IMR-90 (cell line): ENCODE measurements at regions not wholly inside any gene's neighbourhood (a gene's known extent, or its start where the extent isn't known, plus 50 kb on each side); places are given as distances from the start of the nearest gene placed in this dataset.

Experiments
- ATAC-seq: fragments of 200-7000 bp; cut with Tn5 transposase; 2 replicates; pipeline ENCODE4 v1.9.1; 2020; ENCODE audit warnings: low read depth, mild to moderate bottlenecking, moderate library complexity
- BruUV-seq: library from RNA; stranded (reverse); fragments of 400-500 nt; replicated peaks from 2 replicates; lab custom pipeline; 2021; lab: Mats Ljungman, UMichigan
- CTCF ChIA-PET: fragments of 300-600 bp; formaldehyde crosslinking; extraction: SDS; loops from one replicate; lab custom pipeline; 2021; ENCODE audit warnings: antibody characterized with exemption; lab: Yijun Ruan, JAX
- POLR2A ChIA-PET: fragments of 300-600 bp; sonication (Branson Sonifier 250); formaldehyde crosslinking; loops from one replicate; lab custom pipeline; 2022; ENCODE audit warnings: antibody characterized with exemption; ENCODE audit not compliant: unreplicated experiment; lab: Charles Lee
- DNase-seq: peaks from one replicate; pipeline ENCODE4 v3.0.0; 2013
- H2AFZ ChIP-seq: replicated peaks from 2 replicates; pipeline ENCODE3; 2013; ENCODE audit warnings: low read length, mild to moderate bottlenecking; ENCODE audit not compliant: poor library complexity
- H2AK5ac ChIP-seq: 2 replicates; pipeline ENCODE4 v1.6.1; 2013; ENCODE audit warnings: low read depth, low read length, inconsistent platforms
- H2AK9ac ChIP-seq: replicated peaks from 2 replicates; pipeline ENCODE3; 2013; ENCODE audit warnings: mild to moderate bottlenecking, low read depth, low read length, moderate library complexity; ENCODE audit not compliant: poor library complexity
- H2BK120ac ChIP-seq: 2 replicates; pipeline ENCODE4 v1.6.1; 2013; ENCODE audit warnings: low read depth, low read length, inconsistent platforms
- H2BK15ac ChIP-seq: 3 replicates; pipeline ENCODE4 v1.6.1; 2013; ENCODE audit warnings: low read depth, low read length, inconsistent platforms
- H2BK20ac ChIP-seq: 2 replicates; pipeline ENCODE4 v1.6.1; 2013; ENCODE audit warnings: low read depth, mild to moderate bottlenecking, inconsistent platforms, low read length, moderate library complexity
- H2BK5ac ChIP-seq: 2 replicates; pipeline ENCODE4 v1.6.1; 2013; ENCODE audit warnings: mild to moderate bottlenecking, low read depth, low read length, inconsistent platforms; ENCODE audit not compliant: poor library complexity, severe bottlenecking
- H3K14ac ChIP-seq: replicated peaks from 2 replicates; pipeline ENCODE4 v1.6.1; 2013; ENCODE audit warnings: low read depth, low read length, inconsistent platforms
- H3K18ac ChIP-seq: 2 replicates; pipeline ENCODE4 v1.6.1; 2013; ENCODE audit warnings: low read depth, low read length, control low read depth
- H3K23ac ChIP-seq: 2 replicates; pipeline ENCODE4 v1.6.1; 2013; ENCODE audit warnings: low read depth, low read length, inconsistent platforms
- H3K27ac ChIP-seq: 2 replicates; pipeline ENCODE4 v1.5.1; 2013; ENCODE audit warnings: mild to moderate bottlenecking, control low read depth, low read length; ENCODE audit not compliant: insufficient read depth
- H3K27me3 ChIP-seq: 2 replicates; pipeline ENCODE4 v1.6.1; 2013; ENCODE audit warnings: low read length; ENCODE audit not compliant: control insufficient read depth, insufficient read depth
- H3K36me3 ChIP-seq: 2 replicates; pipeline ENCODE4 v1.6.1; 2013; ENCODE audit warnings: low read length, mixed read lengths; ENCODE audit not compliant: control insufficient read depth, insufficient read depth
- H3K4ac ChIP-seq: 2 replicates; pipeline ENCODE4 v1.6.1; 2013; ENCODE audit warnings: low read depth, low read length, inconsistent platforms
- H3K4me1 ChIP-seq: 2 replicates; pipeline ENCODE4 v1.6.1; 2013; ENCODE audit warnings: low read length, mixed read lengths; ENCODE audit not compliant: control insufficient read depth, insufficient read depth
- H3K4me2 ChIP-seq: 2 replicates; pipeline ENCODE4 v1.6.1; 2013; ENCODE audit warnings: low read depth, mild to moderate bottlenecking, control low read depth, low read length, moderate library complexity
- H3K4me3 ChIP-seq: 2 replicates; pipeline ENCODE4 v1.5.1; 2013; ENCODE audit warnings: low read depth, mild to moderate bottlenecking, control low read depth, low read length, moderate library complexity; ENCODE audit not compliant: insufficient read depth
- H3K56ac ChIP-seq: 2 replicates; pipeline ENCODE4 v1.6.1; 2013; ENCODE audit warnings: low read length, inconsistent platforms; ENCODE audit not compliant: insufficient read depth; ENCODE audit errors: extremely low read depth
- H3K79me1 ChIP-seq, 2 experiments: 2 replicates each; pipeline ENCODE4 v1.6.1; 2013; ENCODE audit warnings: low read length in 2 of 2, inconsistent platforms in 1 of 2, low read depth in 1 of 2
- H3K9ac ChIP-seq: 2 replicates; pipeline ENCODE4 v1.6.1; 2013; ENCODE audit warnings: low read depth, low read length, control low read depth
- H3K9me1 ChIP-seq: 2 replicates; pipeline ENCODE4 v1.6.1; 2013; ENCODE audit warnings: low read length, inconsistent platforms; ENCODE audit not compliant: insufficient read depth
- H3K9me3 ChIP-seq: 2 replicates; pipeline ENCODE4 v1.6.1; 2013; ENCODE audit warnings: low read length; ENCODE audit not compliant: control insufficient read depth, insufficient read depth
- H4K20me1 ChIP-seq: 2 replicates; pipeline ENCODE4 v1.6.1; 2013; ENCODE audit warnings: low read length, inconsistent platforms; ENCODE audit not compliant: insufficient read depth
- H4K5ac ChIP-seq: 2 replicates; pipeline ENCODE4 v1.6.1; 2013; ENCODE audit warnings: mild to moderate bottlenecking, low read depth, low read length, control low read depth
- H4K8ac ChIP-seq, 2 experiments: 2 replicates each; pipeline ENCODE4 v1.6.1; 2013; ENCODE audit warnings: low read depth in 2 of 2, low read length in 2 of 2, control low read depth in 1 of 2, inconsistent platforms in 1 of 2
- H4K91ac ChIP-seq: 2 replicates; pipeline ENCODE4 v1.6.1; 2013; ENCODE audit warnings: low read depth, low read length, inconsistent platforms; ENCODE audit not compliant: insufficient read depth
- BHLHE40 ChIP-seq: fragments of 150-350 bp; IDR thresholded peaks from 2 replicates; pipeline ENCODE4 v1.6.1; 2016; ENCODE audit warnings: mild to moderate bottlenecking, low read depth, low read length
- CEBPB ChIP-seq: IDR thresholded peaks from 2 replicates; pipeline ENCODE4 v1.6.1; 2012; ENCODE audit warnings: low read depth, low read length, improper control_type of control experiment
- CHD1 ChIP-seq: IDR thresholded peaks from 2 replicates; pipeline ENCODE4 v1.6.1; 2012; ENCODE audit warnings: low read depth, low read length, improper control_type of control experiment
- FOS ChIP-seq: fragments of 150-350 bp; IDR thresholded peaks from 2 replicates; pipeline ENCODE4 v1.6.1; 2016; ENCODE audit warnings: low read depth, low read length
- MAFK ChIP-seq: IDR thresholded peaks from 2 replicates; pipeline ENCODE4 v1.6.1; 2012; ENCODE audit warnings: low read depth, low read length, improper control_type of control experiment
- MAZ ChIP-seq: IDR thresholded peaks from 2 replicates; pipeline ENCODE4 v1.6.1; 2012; ENCODE audit warnings: low read depth, mild to moderate bottlenecking, low read length, improper control_type of control experiment, moderate library complexity, borderline replicate concordance
- MXI1 ChIP-seq: IDR thresholded peaks from 2 replicates; pipeline ENCODE4 v1.6.1; 2012; ENCODE audit warnings: low read depth, mild to moderate bottlenecking, low read length, moderate library complexity, borderline replicate concordance
- NFE2L2 ChIP-seq: fragments of 150-350 bp; IDR thresholded peaks from 2 replicates; pipeline ENCODE4 v1.6.1; 2016; ENCODE audit warnings: low read depth, mild to moderate bottlenecking, low read length
- POLR2A ChIP-seq: IDR thresholded peaks from 2 replicates; pipeline ENCODE4 v1.6.1; 2012; ENCODE audit warnings: mild to moderate bottlenecking, low read depth, low read length
- RAD21 ChIP-seq: IDR thresholded peaks from 2 replicates; pipeline ENCODE4 v1.6.1; 2012; ENCODE audit warnings: low read length, improper control_type of control experiment
- RCOR1 ChIP-seq: IDR thresholded peaks from 2 replicates; pipeline ENCODE4 v1.6.1; 2012; ENCODE audit warnings: mild to moderate bottlenecking, low read length, improper control_type of control experiment; ENCODE audit not compliant: insufficient replicate concordance
- RFX5 ChIP-seq: IDR thresholded peaks from 2 replicates; pipeline ENCODE4 v1.8.0; 2012; ENCODE audit warnings: low read depth, mild to moderate bottlenecking, low read length, moderate library complexity
- SMC3 ChIP-seq: fragments of 150-350 bp; IDR thresholded peaks from 2 replicates; pipeline ENCODE4 v1.6.1; 2016; ENCODE audit warnings: low read depth, mild to moderate bottlenecking, antibody characterized with exemption, low read length, moderate library complexity
- WGBS, 2 experiments: methylation state at CpG; one replicate each; pipeline versions ENCODE4 v1.1.5 to v1.1.7; 2013; ENCODE audit warnings: missing lambda C conversion rate in 2 of 2; ENCODE audit not compliant: insufficient read length in 1 of 2; ENCODE audit errors: extremely low coverage in 2 of 2; 5-methylcytosine and 5-hydroxymethylcytosine counted together
- dilution Hi-C: fragments of 300-500 bp; cut with HindIII; formaldehyde crosslinking; loops from one replicate; pipeline ENCODE4 v1.14.3; 2018; ENCODE audit warnings: low sequenced_read_pairs; ENCODE audit not compliant: unreplicated experiment
- in situ Hi-C: fragments of 300-500 bp; cut with MboI; formaldehyde crosslinking; loops from 3 replicates; pipeline ENCODE4 v1.14.3; 2019; ENCODE audit warnings: low sequenced_read_pairs, inconsistent platforms, mixed read lengths
- intact Hi-C: fragments of 100-400 bp; cut with micrococcal nuclease; formaldehyde crosslinking; loops from 2 replicates; pipeline ENCODE4 v1.10.0; 2022
- TF ChIP-seq, protein P1 (sequence below): fragments of 150-350 bp; IDR thresholded peaks from 2 replicates; pipeline ENCODE4 v1.6.1; 2017; ENCODE audit warnings: mild to moderate bottlenecking, antibody characterized with exemption, low read length, low read depth
- TF ChIP-seq, protein P2 (sequence below): fragments of 150-350 bp; IDR thresholded peaks from 2 replicates; pipeline ENCODE4 v1.6.1; 2016; ENCODE audit warnings: low read depth, mild to moderate bottlenecking, low read length, moderate library complexity, borderline replicate concordance
- TF ChIP-seq, protein P3 (sequence below): conservative IDR thresholded peaks from 2 replicates; pipeline ENCODE4 v1.5.1; 2012; ENCODE audit warnings: mild to moderate bottlenecking, low read depth, low read length, improper control_type of control experiment

DNA sequence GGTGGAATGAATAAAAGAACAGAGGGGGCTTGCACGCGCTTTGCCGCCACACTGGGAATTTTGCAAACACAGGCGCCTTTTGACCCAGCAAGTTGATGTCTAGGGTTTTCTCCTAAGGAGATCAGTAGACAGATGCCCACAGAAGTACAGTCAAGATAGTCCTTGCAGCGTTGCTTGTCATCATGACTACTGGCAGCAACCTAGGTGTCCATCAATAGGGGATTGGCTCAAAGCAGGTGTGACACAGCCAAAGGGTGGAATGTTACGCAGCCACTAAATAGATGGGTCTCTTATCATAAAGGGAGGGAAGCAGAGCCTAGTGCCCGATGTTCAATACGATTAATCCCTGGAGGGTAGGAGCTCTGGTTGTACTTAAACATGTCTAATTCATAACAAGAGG is 63.8 kb upstream of the GGTA1 start:
- Histone ChIP-seq H2AFZ (no peak overlapping the region), H3K4me1 (peaks cover 27% of the 10 kb centered on the region), H4K5ac (no peak overlapping the region), H3K18ac (no peak overlapping the region), H2BK120ac (no peak overlapping the region), H4K20me1 (no peaks in the 10 kb centered on the region; the same call in 1 of the 2 replicates), H3K79me1 (peaks cover 0 to 10% of the 10 kb centered on the region in 2 experiments; a peak in 2 of 4 replicates), H3K23ac (no peak overlapping the region), H3K9me3 (no peaks in the 10 kb centered on the region), H3K4me3 (no peak overlapping the region), H2BK20ac (no peak overlapping the region), H2AK9ac (no peak overlapping the region), H3K56ac (no peak overlapping the region), H2BK15ac (no peak overlapping the region), H4K8ac (no peak overlapping the region), H2BK5ac (no peak overlapping the region), H2AK5ac (no peak overlapping the region), H3K36me3 (no peaks in the 10 kb centered on the region), H3K27me3 (no peaks in the 10 kb centered on the region), H3K9me1 (peaks cover 5% of the 10 kb centered on the region), H4K91ac (no peak overlapping the region), H3K4me2 (no peak overlapping the region), H3K14ac (no peak overlapping the region), H3K9ac (no peak overlapping the region), H3K27ac (no peak overlapping the region), H3K4ac (no peak overlapping the region)
- dilution Hi-C loops (no loop called here), in situ Hi-C loops (no loop called here), intact Hi-C loops (no loop called here)
- no peak for ATAC-seq
- WGBS, 2 experiments: 100% methylated on average over 2 of the region's 8 CpGs; no CpG with 5 or more reads in 1 of the 2 experiments
- CTCF ChIA-PET: no interaction called here
- POLR2A ChIA-PET: no interaction called here
- BruUV-seq: no TSS peak
- TF ChIP-seq CEBPB (no peak), CHD1 (no peak), MAFK (no peak), RCOR1 (no peak), RAD21 (no peak), POLR2A (no peak), FOS (no peak), SMC3 (no peak), BHLHE40 (no peak), MXI1 (no peak), RFX5 (no peak), NFE2L2 (no peak), MAZ (no peak)
- TF ChIP-seq, protein P1, sequence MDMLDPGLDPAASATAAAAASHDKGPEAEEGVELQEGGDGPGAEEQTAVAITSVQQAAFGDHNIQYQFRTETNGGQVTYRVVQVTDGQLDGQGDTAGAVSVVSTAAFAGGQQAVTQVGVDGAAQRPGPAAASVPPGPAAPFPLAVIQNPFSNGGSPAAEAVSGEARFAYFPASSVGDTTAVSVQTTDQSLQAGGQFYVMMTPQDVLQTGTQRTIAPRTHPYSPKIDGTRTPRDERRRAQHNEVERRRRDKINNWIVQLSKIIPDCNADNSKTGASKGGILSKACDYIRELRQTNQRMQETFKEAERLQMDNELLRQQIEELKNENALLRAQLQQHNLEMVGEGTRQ: no peak
- TF ChIP-seq, protein P2, sequence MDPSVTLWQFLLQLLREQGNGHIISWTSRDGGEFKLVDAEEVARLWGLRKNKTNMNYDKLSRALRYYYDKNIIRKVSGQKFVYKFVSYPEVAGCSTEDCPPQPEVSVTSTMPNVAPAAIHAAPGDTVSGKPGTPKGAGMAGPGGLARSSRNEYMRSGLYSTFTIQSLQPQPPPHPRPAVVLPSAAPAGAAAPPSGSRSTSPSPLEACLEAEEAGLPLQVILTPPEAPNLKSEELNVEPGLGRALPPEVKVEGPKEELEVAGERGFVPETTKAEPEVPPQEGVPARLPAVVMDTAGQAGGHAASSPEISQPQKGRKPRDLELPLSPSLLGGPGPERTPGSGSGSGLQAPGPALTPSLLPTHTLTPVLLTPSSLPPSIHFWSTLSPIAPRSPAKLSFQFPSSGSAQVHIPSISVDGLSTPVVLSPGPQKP: no peak
- TF ChIP-seq, protein P3, sequence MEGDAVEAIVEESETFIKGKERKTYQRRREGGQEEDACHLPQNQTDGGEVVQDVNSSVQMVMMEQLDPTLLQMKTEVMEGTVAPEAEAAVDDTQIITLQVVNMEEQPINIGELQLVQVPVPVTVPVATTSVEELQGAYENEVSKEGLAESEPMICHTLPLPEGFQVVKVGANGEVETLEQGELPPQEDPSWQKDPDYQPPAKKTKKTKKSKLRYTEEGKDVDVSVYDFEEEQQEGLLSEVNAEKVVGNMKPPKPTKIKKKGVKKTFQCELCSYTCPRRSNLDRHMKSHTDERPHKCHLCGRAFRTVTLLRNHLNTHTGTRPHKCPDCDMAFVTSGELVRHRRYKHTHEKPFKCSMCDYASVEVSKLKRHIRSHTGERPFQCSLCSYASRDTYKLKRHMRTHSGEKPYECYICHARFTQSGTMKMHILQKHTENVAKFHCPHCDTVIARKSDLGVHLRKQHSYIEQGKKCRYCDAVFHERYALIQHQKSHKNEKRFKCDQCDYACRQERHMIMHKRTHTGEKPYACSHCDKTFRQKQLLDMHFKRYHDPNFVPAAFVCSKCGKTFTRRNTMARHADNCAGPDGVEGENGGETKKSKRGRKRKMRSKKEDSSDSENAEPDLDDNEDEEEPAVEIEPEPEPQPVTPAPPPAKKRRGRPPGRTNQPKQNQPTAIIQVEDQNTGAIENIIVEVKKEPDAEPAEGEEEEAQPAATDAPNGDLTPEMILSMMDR: no peak
- no peak for DNase-seq
